GM18868 (cell line): ENCODE measurements at regions not wholly inside any gene's neighbourhood (a gene's known extent, or its start where the extent isn't known, plus 50 kb on each side); places are given as distances from the start of the nearest gene placed in this dataset.
A peak's percentile ranks its signal among the peaks of the same experiment; 100 is the strongest.
"Not testable (repeated sequence)": the region's sequence is repeated elsewhere in the genome, so short reads cannot be mapped to it uniquely, and the experiment has no call there.

ENCODE experiments used
- ATAC-seq: cut with Tn5 transposase; IDR thresholded peaks from one replicate; pipeline ENCODE4 v1.9.1; 2021; ENCODE audit warnings: mild to moderate bottlenecking, moderate library complexity; ENCODE audit not compliant: unreplicated experiment

- ATAC-seq = no peak
These were observed 1067.6 kb upstream of the ACVR2A start for GRCh38 chr2:146777181-146777580.

GRCh38 chr2:146776596-146776995, 1068.2 kb upstream of the ACVR2A start:
- no peak for ATAC-seq

- ATAC-seq = no peak
These were observed 1073.3 kb upstream of the ACVR2A start for GRCh38 chr2:146771531-146771930.

GRCh38 chr2:146764301-146764700, 1080.5 kb upstream of the ACVR2A start:
- no peak for ATAC-seq

- ATAC-seq = no peak
These were observed 1082.0 kb upstream of the ACVR2A start for GRCh38 chr2:146762786-146763185.

GRCh38 chr2:146754606-146755005, 1090.2 kb upstream of the ACVR2A start:
- no peak for ATAC-seq

- ATAC-seq = no peak
These were observed 1096.8 kb upstream of the ACVR2A start for GRCh38 chr2:146748046-146748445.

GRCh38 chr2:146741260-146741659, 1103.6 kb upstream of the ACVR2A start:
- no peak for ATAC-seq

GRCh38 chr2:146734821-146735190, 1110.0 kb upstream of the ACVR2A start:
- ATAC-seq = no peak

GRCh38 chr2:146734042-146734820, 1110.6 kb upstream of the ACVR2A start:
- peak; percentile 94 for ATAC-seq

- ATAC-seq = no peak
These were observed 1113.9 kb upstream of the ACVR2A start for GRCh38 chr2:146730882-146731281.

GRCh38 chr2:146721486-146721885, 1123.3 kb upstream of the ACVR2A start:
- ATAC-seq = no peak

GRCh38 chr2:146720170-146720569, 1124.7 kb upstream of the ACVR2A start:
- no peak for ATAC-seq

- no peak for ATAC-seq
These were observed 1128.2 kb upstream of the ACVR2A start for GRCh38 chr2:146716591-146716990.

- ATAC-seq = no peak
These were observed 1135.8 kb upstream of the ACVR2A start for GRCh38 chr2:146709004-146709403.

GRCh38 chr2:146701183-146701582, 1143.6 kb upstream of the ACVR2A start:
- no peak for ATAC-seq

GRCh38 chr2:146697307-146697706, 1147.5 kb upstream of the ACVR2A start:
- ATAC-seq = no peak

GRCh38 chr2:146696787-146697186, 1148.0 kb upstream of the ACVR2A start:
- ATAC-seq = not testable (repeated sequence)

GRCh38 chr2:146681991-146682390, 1162.8 kb upstream of the ACVR2A start:
- ATAC-seq = no peak

GRCh38 chr2:146678516-146678915, 1166.3 kb upstream of the ACVR2A start:
- no peak for ATAC-seq

- no peak for ATAC-seq
These were observed 1167.5 kb upstream of the ACVR2A start for GRCh38 chr2:146677280-146677679.

GRCh38 chr2:146669735-146670134, 1175.1 kb upstream of the ACVR2A start:
- no peak for ATAC-seq

GRCh38 chr2:146666340-146666739, 1178.5 kb upstream of the ACVR2A start:
- no peak for ATAC-seq
